Liver (tissue), 8 donors: ENCODE measurements at regions not wholly inside any gene's neighbourhood (a gene's known extent, or its start where the extent isn't known, plus 50 kb on each side); places are given as distances from the start of the nearest gene placed in this dataset.

Experiments
- DNase-seq: peaks from one replicate; pipeline ENCODE4 v3.0.0-alpha.2; 2017; ENCODE audit warnings: low spot score
- H3K27ac ChIP-seq, 2 donors: one replicate each; pipeline ENCODE4 v1.7.0; 2013; ENCODE audit warnings: inconsistent platforms in 2 of 2, low read length in 2 of 2, control low read depth in 1 of 2, low read depth in 1 of 2, mild to moderate bottlenecking in 1 of 2
- H3K27me3 ChIP-seq, 4 donors: one replicate each; pipeline versions ENCODE4 v1.6.1 to v1.7.0; 2013; ENCODE audit warnings: low read length in 3 of 4, inconsistent platforms in 1 of 4, mild to moderate bottlenecking in 1 of 4, moderate library complexity in 1 of 4; ENCODE audit not compliant: control insufficient read depth in 4 of 4, insufficient read depth in 4 of 4
- H3K36me3 ChIP-seq, 4 donors: one replicate each; pipeline versions ENCODE4 v1.6.1 to v1.7.0; 2013; ENCODE audit warnings: low read length in 3 of 4, mild to moderate bottlenecking in 3 of 4, low read depth in 1 of 4, moderate library complexity in 1 of 4; ENCODE audit not compliant: control insufficient read depth in 4 of 4, insufficient read depth in 3 of 4
- H3K4me1 ChIP-seq, 4 donors: one replicate each; pipeline versions ENCODE4 v1.6.1 to v1.7.0; 2013; ENCODE audit warnings: low read length in 3 of 4, mild to moderate bottlenecking in 3 of 4, moderate library complexity in 1 of 4; ENCODE audit not compliant: control insufficient read depth in 4 of 4, insufficient read depth in 4 of 4
- H3K4me3 ChIP-seq, 3 donors: one replicate each; pipeline versions ENCODE4 v1.6.1 to v1.7.0; 2013; ENCODE audit warnings: low read length in 3 of 3, control low read depth in 1 of 3, low read depth in 1 of 3, mild to moderate bottlenecking in 1 of 3
- H3K9ac ChIP-seq, 2 donors: one replicate each; pipeline ENCODE4 v1.7.0; 2013; ENCODE audit warnings: low read length in 2 of 2, mild to moderate bottlenecking in 2 of 2, moderate library complexity in 2 of 2, control low read depth in 1 of 2, low read depth in 1 of 2
- H3K9me3 ChIP-seq, 4 donors: one replicate each; pipeline versions ENCODE4 v1.6.1 to v1.7.0; 2013; ENCODE audit warnings: low read length in 3 of 4; ENCODE audit not compliant: control insufficient read depth in 4 of 4
- ATF3 ChIP-seq: IDR thresholded peaks from 2 replicates; pipeline ENCODE4 v1.6.1; 2016; ENCODE audit warnings: antibody characterized with exemption
- EGR1 ChIP-seq, 2 donors: IDR thresholded peaks; 2 replicates each; pipeline ENCODE4 v1.6.1; 2016 to 2018; ENCODE audit warnings: antibody characterized with exemption in 2 of 2, low read depth in 2 of 2
- FOXA1 ChIP-seq: IDR thresholded peaks from 2 replicates; pipeline ENCODE4 v1.6.1; 2016; ENCODE audit warnings: antibody characterized with exemption
- FOXA2 ChIP-seq: IDR thresholded peaks from 2 replicates; pipeline ENCODE4 v1.6.1; 2016; ENCODE audit warnings: antibody characterized with exemption
- GABPA ChIP-seq, 2 donors: IDR thresholded peaks in 1 of 2; conservative IDR thresholded peaks in 1 of 2; 2 replicates each; pipeline ENCODE4 v1.6.1; 2016; ENCODE audit warnings: antibody characterized with exemption in 2 of 2, mild to moderate bottlenecking in 1 of 2, moderate library complexity in 1 of 2
- HNF4A ChIP-seq, 2 donors: conservative IDR thresholded peaks; 2 replicates each; pipeline ENCODE4 v1.6.1; 2016; ENCODE audit warnings: antibody characterized with exemption in 2 of 2, mild to moderate bottlenecking in 2 of 2
- HNF4G ChIP-seq: IDR thresholded peaks from 2 replicates; pipeline ENCODE4 v1.6.1; 2016; ENCODE audit warnings: antibody characterized with exemption
- JUND ChIP-seq, 2 donors: IDR thresholded peaks; 2 replicates each; pipeline ENCODE4 v1.6.1; 2016; ENCODE audit warnings: antibody characterized with exemption in 2 of 2
- MAX ChIP-seq: IDR thresholded peaks from 2 replicates; pipeline ENCODE4 v1.6.1; 2016; ENCODE audit warnings: antibody characterized with exemption
- NR2F2 ChIP-seq: IDR thresholded peaks from 2 replicates; pipeline ENCODE4 v1.6.1; 2016; ENCODE audit warnings: antibody characterized with exemption
- RAD21 ChIP-seq, 2 donors: IDR thresholded peaks; 2 replicates each; pipeline ENCODE4 v1.6.1; 2016; ENCODE audit warnings: antibody characterized with exemption in 2 of 2, mild to moderate bottlenecking in 2 of 2
- REST ChIP-seq: IDR thresholded peaks from 2 replicates; pipeline ENCODE4 v1.6.1; 2016; ENCODE audit warnings: antibody characterized with exemption, mild to moderate bottlenecking
- RXRA ChIP-seq, 2 donors: IDR thresholded peaks; 2 replicates each; pipeline ENCODE4 v1.6.1; 2017 to 2018; ENCODE audit warnings: antibody characterized with exemption in 2 of 2, mild to moderate bottlenecking in 1 of 2
- SP1 ChIP-seq: IDR thresholded peaks from 2 replicates; pipeline ENCODE4 v1.6.1; 2018; ENCODE audit warnings: antibody characterized with exemption, mild to moderate bottlenecking
- TAF1 ChIP-seq: conservative IDR thresholded peaks from 2 replicates; pipeline ENCODE4 v1.6.1; 2016; ENCODE audit warnings: antibody characterized with exemption, mild to moderate bottlenecking
- YY1 ChIP-seq: IDR thresholded peaks from 2 replicates; pipeline ENCODE4 v1.6.1; 2016; ENCODE audit warnings: antibody characterized with exemption, mild to moderate bottlenecking
- WGBS: extraction: QIAGEN DNeasy Blood & Tissue Kit; methylation state at CpG from one replicate; pipeline ENCODE4 v1.1.7; 2013; 5-methylcytosine and 5-hydroxymethylcytosine counted together
- TF ChIP-seq, protein P1 (sequence below): IDR thresholded peaks from 2 replicates; pipeline ENCODE4 v1.6.1; 2016; ENCODE audit warnings: antibody characterized with exemption
- TF ChIP-seq, protein P2 (sequence below): fragments of 150-350 bp; IDR thresholded peaks from 2 replicates; pipeline ENCODE4 v1.5.1; 2017; ENCODE audit warnings: improper control_type of control experiment, low read depth, low read length; ENCODE audit not compliant: missing input control
- donor health status: healthy.
- donor health status: healthy.
- donor health status: healthy.
- donor health status: healthy.
- donor health status: healthy.

DNA sequence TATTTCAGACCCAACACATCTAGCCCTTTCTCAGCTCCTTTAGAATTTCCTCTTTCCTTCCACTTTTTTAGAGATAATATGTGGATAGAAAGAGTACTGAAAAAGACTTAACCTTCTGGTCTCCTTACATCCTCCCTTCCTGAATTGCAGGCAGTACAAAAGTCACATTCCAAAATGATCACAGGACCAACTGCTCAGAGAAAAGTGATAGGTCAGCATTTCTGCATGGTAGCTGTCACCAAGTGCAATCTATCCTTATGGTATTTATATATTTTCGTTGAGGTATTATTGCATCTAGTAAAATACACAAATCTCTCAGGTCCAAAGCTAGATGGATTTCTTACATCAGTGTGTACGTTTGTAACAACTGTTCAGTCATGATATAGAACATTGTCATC is 427.5 kb downstream of the LPIN1 start:
- no peak overlapping the region for H3K4me3 ChIP-seq
- H3K27ac ChIP-seq = no peak overlapping the region
- H3K9me3 ChIP-seq = no peaks in the 10 kb centered on the region
- 64% methylated on average over 2 of the region's 2 CpGs for WGBS
- no peak for DNase-seq
- no peaks in the 10 kb centered on the region for H3K4me1 ChIP-seq
- H3K9ac ChIP-seq = no peak overlapping the region
- TF ChIP-seq JUND (IDR thresholded peaks at IDR 0.05) (no peak), RAD21 (IDR thresholded peaks at IDR 0.05) (no peak), EGR1 (IDR thresholded peaks at IDR 0.05; ENCODE audit: low read depth in 2 of 2) (no peak), FOXA2 (no peak), NR2F2 (no peak), YY1 (no peak), REST (no peak), GABPA (IDR thresholded peaks at IDR 0.05 in 1 of 2, conservative IDR thresholded peaks at IDR 0.05 in 1 of 2) (no peak), RXRA (IDR thresholded peaks at IDR 0.05) (no peak), SP1 (no peak), FOXA1 (no peak), MAX (no peak), HNF4A (conservative IDR thresholded peaks at IDR 0.05) (no peak), TAF1 (no peak), HNF4G (no peak), ATF3 (no peak)
- TF ChIP-seq, protein P1, sequence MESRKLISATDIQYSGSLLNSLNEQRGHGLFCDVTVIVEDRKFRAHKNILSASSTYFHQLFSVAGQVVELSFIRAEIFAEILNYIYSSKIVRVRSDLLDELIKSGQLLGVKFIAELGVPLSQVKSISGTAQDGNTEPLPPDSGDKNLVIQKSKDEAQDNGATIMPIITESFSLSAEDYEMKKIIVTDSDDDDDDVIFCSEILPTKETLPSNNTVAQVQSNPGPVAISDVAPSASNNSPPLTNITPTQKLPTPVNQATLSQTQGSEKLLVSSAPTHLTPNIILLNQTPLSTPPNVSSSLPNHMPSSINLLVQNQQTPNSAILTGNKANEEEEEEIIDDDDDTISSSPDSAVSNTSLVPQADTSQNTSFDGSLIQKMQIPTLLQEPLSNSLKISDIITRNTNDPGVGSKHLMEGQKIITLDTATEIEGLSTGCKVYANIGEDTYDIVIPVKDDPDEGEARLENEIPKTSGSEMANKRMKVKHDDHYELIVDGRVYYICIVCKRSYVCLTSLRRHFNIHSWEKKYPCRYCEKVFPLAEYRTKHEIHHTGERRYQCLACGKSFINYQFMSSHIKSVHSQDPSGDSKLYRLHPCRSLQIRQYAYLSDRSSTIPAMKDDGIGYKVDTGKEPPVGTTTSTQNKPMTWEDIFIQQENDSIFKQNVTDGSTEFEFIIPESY = no peak
- TF ChIP-seq, protein P2, sequence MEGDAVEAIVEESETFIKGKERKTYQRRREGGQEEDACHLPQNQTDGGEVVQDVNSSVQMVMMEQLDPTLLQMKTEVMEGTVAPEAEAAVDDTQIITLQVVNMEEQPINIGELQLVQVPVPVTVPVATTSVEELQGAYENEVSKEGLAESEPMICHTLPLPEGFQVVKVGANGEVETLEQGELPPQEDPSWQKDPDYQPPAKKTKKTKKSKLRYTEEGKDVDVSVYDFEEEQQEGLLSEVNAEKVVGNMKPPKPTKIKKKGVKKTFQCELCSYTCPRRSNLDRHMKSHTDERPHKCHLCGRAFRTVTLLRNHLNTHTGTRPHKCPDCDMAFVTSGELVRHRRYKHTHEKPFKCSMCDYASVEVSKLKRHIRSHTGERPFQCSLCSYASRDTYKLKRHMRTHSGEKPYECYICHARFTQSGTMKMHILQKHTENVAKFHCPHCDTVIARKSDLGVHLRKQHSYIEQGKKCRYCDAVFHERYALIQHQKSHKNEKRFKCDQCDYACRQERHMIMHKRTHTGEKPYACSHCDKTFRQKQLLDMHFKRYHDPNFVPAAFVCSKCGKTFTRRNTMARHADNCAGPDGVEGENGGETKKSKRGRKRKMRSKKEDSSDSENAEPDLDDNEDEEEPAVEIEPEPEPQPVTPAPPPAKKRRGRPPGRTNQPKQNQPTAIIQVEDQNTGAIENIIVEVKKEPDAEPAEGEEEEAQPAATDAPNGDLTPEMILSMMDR = no peak
- no peaks in the 10 kb centered on the region for H3K36me3 ChIP-seq
- H3K27me3 ChIP-seq = peaks cover 0 to 4% (median 0%) of the 10 kb centered on the region in 4 donors

DNA sequence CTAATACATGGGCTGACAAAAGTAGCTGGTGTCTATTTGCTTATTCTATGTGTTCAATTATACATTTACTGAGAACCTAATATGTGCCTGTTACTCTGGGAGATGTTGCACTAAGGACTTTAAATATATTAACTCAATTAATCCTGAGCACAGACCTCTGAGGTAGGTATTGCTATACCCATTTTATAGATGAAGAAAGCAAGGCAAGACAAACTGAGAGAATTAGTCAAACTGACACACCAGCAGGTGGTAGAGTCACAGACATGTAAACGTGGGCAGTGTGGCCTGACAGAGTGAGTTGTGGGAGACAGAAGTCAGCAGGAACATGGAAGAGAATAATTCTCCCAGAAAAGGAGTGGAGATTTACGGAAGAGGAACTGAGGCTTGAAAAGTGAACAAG is 428.9 kb downstream of the LPIN1 start:
- Histone ChIP-seq H3K9me3 (no peaks in the 10 kb centered on the region), H3K4me1 (no peaks in the 10 kb centered on the region), H3K4me3 (no peak overlapping the region), H3K27me3 (peaks cover 0 to 4% (median 0%) of the 10 kb centered on the region in 4 donors), H3K36me3 (no peaks in the 10 kb centered on the region), H3K27ac (no peak overlapping the region), H3K9ac (no peak overlapping the region)
- 71% methylated on average over 2 of the region's 2 CpGs for WGBS
- DNase-seq = no peak
- no peak for TF ChIP-seq GABPA (IDR thresholded peaks at IDR 0.05 in 1 of 2, conservative IDR thresholded peaks at IDR 0.05 in 1 of 2)
- TF ChIP-seq ATF3 = no peak
- no peak for TF ChIP-seq YY1
- TF ChIP-seq HNF4G = no peak
- no peak for TF ChIP-seq NR2F2
- no peak for TF ChIP-seq SP1
- TF ChIP-seq RXRA (IDR thresholded peaks at IDR 0.05) = no peak
- no peak for TF ChIP-seq REST
- TF ChIP-seq, protein P1 = no peak
- no peak for TF ChIP-seq TAF1
